SHP77 (cell line): ENCODE measurements at regions not wholly inside any gene's neighbourhood (a gene's known extent, or its start where the extent isn't known, plus 50 kb on each side); places are given as distances from the start of the nearest gene placed in this dataset.

Experiments used
- DNase-seq, 2 experiments: peaks; one replicate each; lab custom pipeline; 2025; lab: John Stamatoyannopoulos, UW

GRCh38 chr3:146838221-146838620 lies 233.1 kb upstream of the PLSCR5 start:
- no peak for DNase-seq

GRCh38 chr3:146834917-146835316 lies 229.8 kb upstream of the PLSCR5 start:
- DNase-seq, result no peak

GRCh38 chr3:146832857-146833458 lies 227.8 kb upstream of the PLSCR5 start:
- DNase-seq, result no peak

- DNase-seq, result no peak
These were observed 226.5 kb upstream of the PLSCR5 start for GRCh38 chr3:146831659-146832058.

GRCh38 chr3:146830231-146830630 lies 225.1 kb upstream of the PLSCR5 start:
- DNase-seq, result no peak

- no peak for DNase-seq
These were observed 222.7 kb upstream of the PLSCR5 start for GRCh38 chr3:146827836-146828235.

- no peak for DNase-seq
These were observed 218.5 kb upstream of the PLSCR5 start for GRCh38 chr3:146823622-146824021.

- no peak for DNase-seq
These were observed 213.7 kb upstream of the PLSCR5 start for GRCh38 chr3:146818866-146819265.

- DNase-seq, result no peak
These were observed 213.2 kb upstream of the PLSCR5 start for GRCh38 chr3:146818301-146818700.

GRCh38 chr3:146817704-146818103 lies 212.6 kb upstream of the PLSCR5 start:
- no peak for DNase-seq

GRCh38 chr3:146814601-146815315 lies 209.6 kb upstream of the PLSCR5 start:
- DNase-seq, result no peak

GRCh38 chr3:146813496-146813895 lies 208.3 kb upstream of the PLSCR5 start:
- DNase-seq, result no peak

- no peak for DNase-seq
These were observed 198.6 kb upstream of the PLSCR5 start for GRCh38 chr3:146803745-146804144.

- DNase-seq, result no peak
These were observed 196.3 kb upstream of the PLSCR5 start for GRCh38 chr3:146801492-146801891.

GRCh38 chr3:146800484-146800883 lies 195.3 kb upstream of the PLSCR5 start:
- DNase-seq, result no peak

- no peak for DNase-seq
These were observed 190.9 kb upstream of the PLSCR5 start for GRCh38 chr3:146796078-146796477.

- no peak for DNase-seq
These were observed 178.3 kb upstream of the PLSCR5 start for GRCh38 chr3:146783446-146783845.

GRCh38 chr3:146781606-146782005 lies 176.5 kb upstream of the PLSCR5 start:
- DNase-seq, result no peak

GRCh38 chr3:146781059-146781458 lies 175.9 kb upstream of the PLSCR5 start:
- DNase-seq, result no peak

- no peak for DNase-seq
These were observed 175.1 kb upstream of the PLSCR5 start for GRCh38 chr3:146780251-146780650.

- no peak for DNase-seq
These were observed 172.8 kb upstream of the PLSCR5 start for GRCh38 chr3:146777941-146778340.

- no peak for DNase-seq
These were observed 167.1 kb upstream of the PLSCR5 start for GRCh38 chr3:146772211-146772743.

GRCh38 chr3:146770881-146771280 lies 165.7 kb upstream of the PLSCR5 start:
- DNase-seq, result no peak

GRCh38 chr3:146770301-146770700 lies 165.2 kb upstream of the PLSCR5 start:
- DNase-seq, result no peak
